SK-N-SH treated with all-trans-retinoic acid at 6 μM for 48 hours (cell line): ENCODE measurements at regions not wholly inside any gene's neighbourhood (a gene's known extent, or its start where the extent isn't known, plus 50 kb on each side); places are given as distances from the start of the nearest gene placed in this dataset.

ENCODE experiments used
- OSR1 ChIP-seq: fragments of 250-450 bp; sonication (Bioruptor Pico); IDR thresholded peaks from 2 replicates; pipeline ENCODE4 v1.8.0; 2022; ENCODE audit warnings: moderate library complexity, mild to moderate bottlenecking, inconsistent platforms
- PATZ1 ChIP-seq: fragments of 250-450 bp; sonication (Bioruptor Pico); IDR thresholded peaks from 2 replicates; pipeline ENCODE4 v1.8.0; 2020; ENCODE audit warnings: mild to moderate bottlenecking, moderate library complexity, borderline replicate concordance
- RARB ChIP-seq: fragments of 250-450 bp; sonication (Bioruptor Pico); IDR thresholded peaks from 2 replicates; pipeline ENCODE4 v1.8.0; 2021; ENCODE audit warnings: mild to moderate bottlenecking, moderate library complexity
- SNAI2 ChIP-seq: fragments of 250-450 bp; sonication (Bioruptor Pico); IDR thresholded peaks from 2 replicates; pipeline ENCODE4 v1.5.0; 2020; ENCODE audit warnings: mild to moderate bottlenecking, moderate library complexity
- TOX ChIP-seq: fragments of 250-450 bp; sonication (Bioruptor Pico); IDR thresholded peaks from 2 replicates; pipeline ENCODE4 v1.8.0; 2021; ENCODE audit warnings: mild to moderate bottlenecking, moderate library complexity, borderline replicate concordance
- ZC3H10 ChIP-seq: fragments of 250-450 bp; sonication (Bioruptor Pico); IDR thresholded peaks from 2 replicates; pipeline ENCODE4 v1.5.1; 2021; ENCODE audit warnings: mild to moderate bottlenecking, moderate library complexity
- ZFP3 ChIP-seq: fragments of 250-450 bp; sonication (Bioruptor Pico); IDR thresholded peaks from 2 replicates; pipeline ENCODE4 v1.5.0; 2020; ENCODE audit warnings: mild to moderate bottlenecking, moderate library complexity
- ZNF8 ChIP-seq: fragments of 450-650 bp; formaldehyde crosslinking; IDR thresholded peaks from 2 replicates; pipeline ENCODE4 v1.5.0; 2020; ENCODE audit warnings: mild to moderate bottlenecking, moderate library complexity

- TF ChIP-seq SNAI2 (CRISPR knock-in tag) (no peak), ZFP3 (CRISPR knock-in tag) (no peak), OSR1 (CRISPR knock-in tag) (no peak), ZC3H10 (no peak), TOX (CRISPR knock-in tag) (no peak), PATZ1 (CRISPR knock-in tag) (no peak), RARB (CRISPR knock-in tag) (no peak), ZNF8 (CRISPR knock-in tag) (no peak)
Observed at GRCh38 chr12:131449027-131449426, 261.9 kb upstream of the SFSWAP start.
